NT2/D1 (cell line): ENCODE measurements at regions not wholly inside any gene's neighbourhood (a gene's known extent, or its start where the extent isn't known, plus 50 kb on each side); places are given as distances from the start of the nearest gene placed in this dataset.
A peak's percentile ranks its signal among the peaks of the same experiment; 100 is the strongest.

ENCODE experiments used
- DNase-seq: peaks from one replicate; pipeline ENCODE4 v3.0.0-alpha.2; 2011; ENCODE audit warnings: low read depth, low spot score
- H3K27me3 ChIP-seq: 2 replicates; pipeline ENCODE4 v1.6.0; 2011; ENCODE audit warnings: mild to moderate bottlenecking; ENCODE audit not compliant: insufficient read length, insufficient read depth
- H3K36me3 ChIP-seq: 2 replicates; pipeline ENCODE4 v1.6.1; 2011; ENCODE audit warnings: mild to moderate bottlenecking, low read length, mixed read lengths; ENCODE audit not compliant: insufficient read depth, insufficient read length
- H3K4me1 ChIP-seq: 2 replicates; pipeline ENCODE4 v1.5.1; 2011; ENCODE audit not compliant: insufficient read depth, insufficient read length
- H3K4me3 ChIP-seq: 2 replicates; pipeline ENCODE4 v1.5.1; 2011; ENCODE audit warnings: low read depth; ENCODE audit not compliant: insufficient read length
- H3K9ac ChIP-seq: 2 replicates; pipeline ENCODE4 v1.6.0; 2011; ENCODE audit warnings: low read depth; ENCODE audit not compliant: insufficient read length
- H3K9me3 ChIP-seq: 2 replicates; pipeline ENCODE4 v1.5.1; 2011; ENCODE audit warnings: mild to moderate bottlenecking, low read length; ENCODE audit not compliant: insufficient read depth
- SUZ12 ChIP-seq: IDR thresholded peaks from 2 replicates; pipeline ENCODE4 v1.6.1; 2011; ENCODE audit not compliant: insufficient read length, insufficient read depth; ENCODE audit errors: extremely low read depth
- YY1 ChIP-seq: IDR thresholded peaks from 2 replicates; pipeline ENCODE4 v1.6.1; 2011; ENCODE audit not compliant: insufficient read length, insufficient read depth
- ZNF274 ChIP-seq: IDR thresholded peaks from 2 replicates; pipeline ENCODE4 v1.6.1; 2011; ENCODE audit warnings: mild to moderate bottlenecking, low read depth, low read length

DNA sequence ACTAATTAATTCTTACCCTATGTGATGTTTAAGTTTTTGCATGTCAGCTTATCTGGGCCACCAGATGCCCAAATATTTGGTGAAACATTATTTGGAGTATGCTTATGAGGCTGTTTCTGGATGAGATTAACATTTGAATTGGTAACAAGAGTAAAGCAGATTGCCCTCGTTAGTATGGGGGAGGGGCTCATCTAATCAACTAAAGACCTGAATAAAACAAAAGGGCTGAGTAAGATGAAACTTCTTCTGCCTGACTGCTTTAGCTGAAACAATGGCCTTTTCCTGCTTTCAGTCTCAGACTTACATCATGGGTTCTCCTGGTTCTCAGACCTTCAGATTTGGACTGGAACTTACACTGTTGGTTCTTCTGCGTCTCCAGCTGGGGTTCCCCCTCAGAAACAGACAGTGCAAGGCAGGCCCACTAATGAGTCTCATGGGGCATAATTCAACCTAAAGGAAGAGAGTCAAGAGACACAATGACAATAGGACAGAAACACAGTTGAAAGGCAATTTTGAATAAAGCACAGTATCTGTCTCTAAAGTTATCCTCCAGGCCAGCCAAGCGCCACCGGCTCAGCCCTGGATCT, 288.4 kb downstream of the CAAP1 start:
- Histone ChIP-seq H3K4me3 (no peak overlapping the region), H3K27me3 (no peaks in the 10 kb centered on the region), H3K9ac (no peak overlapping the region), H3K36me3 (no peaks in the 10 kb centered on the region), H3K4me1 (no peaks in the 10 kb centered on the region), H3K9me3 (peaks cover 4% of the 10 kb centered on the region; the same call in 1 of the 2 replicates)
- peak; percentile 22 for DNase-seq
- TF ChIP-seq SUZ12 (no peak), YY1 (no peak), ZNF274 (no peak)

DNA sequence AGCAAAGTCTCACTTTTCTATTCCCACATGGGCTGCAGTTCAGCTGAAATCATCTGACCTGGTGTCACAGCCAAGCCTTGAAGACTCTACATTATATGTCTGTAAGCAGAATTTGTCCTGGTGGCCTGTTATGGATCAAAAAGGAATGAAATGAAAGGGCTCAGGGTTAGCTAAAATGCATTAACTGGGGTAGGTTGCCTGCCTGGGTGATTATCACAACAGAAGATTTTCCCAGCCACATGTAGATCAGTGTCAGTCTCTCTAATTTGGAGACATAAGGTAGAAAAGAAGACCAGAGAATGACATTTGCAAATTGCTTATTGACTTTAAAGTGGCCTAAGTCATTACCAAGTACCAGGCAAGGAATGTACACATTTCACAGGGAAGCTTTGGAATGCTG, 289.0 kb downstream of the CAAP1 start:
- Histone ChIP-seq H3K9me3 (peaks cover 4% of the 10 kb centered on the region; the same call in 1 of the 2 replicates), H3K4me1 (no peaks in the 10 kb centered on the region), H3K4me3 (no peak overlapping the region), H3K27me3 (no peaks in the 10 kb centered on the region), H3K9ac (no peak overlapping the region), H3K36me3 (no peaks in the 10 kb centered on the region)
- TF ChIP-seq SUZ12 (no peak), YY1 (no peak), ZNF274 (no peak)
- no peak for DNase-seq

DNA sequence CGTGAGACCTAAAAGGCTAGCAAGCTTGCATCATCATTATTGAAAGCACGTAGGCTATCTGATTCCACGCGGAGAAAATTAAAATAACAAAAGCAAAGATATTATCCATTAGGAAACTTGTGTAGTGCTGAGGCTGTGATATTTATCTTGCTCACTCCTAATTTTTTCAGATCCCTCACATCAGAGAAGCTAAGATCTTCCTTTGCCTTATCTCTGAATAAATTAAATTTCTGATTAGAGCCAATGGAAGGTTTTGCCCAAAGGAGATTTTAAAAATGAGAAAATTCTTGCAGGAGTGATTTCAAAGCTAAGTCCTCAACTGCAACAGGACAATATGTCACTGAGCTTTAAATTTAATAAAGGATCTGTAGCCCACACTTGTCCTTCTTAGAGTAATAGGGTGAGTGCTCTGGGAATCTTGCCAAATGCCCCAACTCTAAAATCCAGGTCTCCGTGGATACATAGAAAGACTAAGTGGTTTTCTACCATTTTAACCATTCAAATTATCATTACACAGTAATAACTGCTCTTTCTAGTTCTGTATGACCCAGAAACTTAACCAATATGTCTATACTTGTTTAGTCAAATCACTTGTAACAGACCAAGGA, 295.0 kb downstream of the CAAP1 start:
- TF ChIP-seq YY1 (no peak), SUZ12 (no peak), ZNF274 (no peak)
- Histone ChIP-seq H3K4me1 (no peaks in the 10 kb centered on the region), H3K27me3 (no peaks in the 10 kb centered on the region), H3K9ac (no peak overlapping the region), H3K36me3 (no peaks in the 10 kb centered on the region), H3K4me3 (no peak overlapping the region), H3K9me3 (peaks cover 4% of the 10 kb centered on the region; the same call in 1 of the 2 replicates)
- DNase-seq: no peak

- H3K36me3 ChIP-seq: no peaks in the 10 kb centered on the region
- H3K9ac ChIP-seq: no peak overlapping the region
- H3K27me3 ChIP-seq: no peaks in the 10 kb centered on the region
- no peak for DNase-seq
- no peaks in the 10 kb centered on the region for H3K9me3 ChIP-seq
- H3K4me3 ChIP-seq: no peak overlapping the region
- TF ChIP-seq SUZ12: no peak
- no peak for TF ChIP-seq ZNF274
- no peak for TF ChIP-seq YY1
- H3K4me1 ChIP-seq: no peaks in the 10 kb centered on the region
These were observed 313.5 kb downstream of the CAAP1 start for GRCh38 chr9:26579056-26579455.

GRCh38 chr9:26574898-26575440, 317.6 kb downstream of the CAAP1 start:
- no peak for TF ChIP-seq YY1
- Histone ChIP-seq H3K9ac (no peak overlapping the region), H3K9me3 (no peaks in the 10 kb centered on the region), H3K4me3 (no peak overlapping the region), H3K36me3 (no peaks in the 10 kb centered on the region), H3K27me3 (no peaks in the 10 kb centered on the region), H3K4me1 (no peaks in the 10 kb centered on the region)
- no peak for DNase-seq

GRCh38 chr9:26574256-26574655, 318.3 kb downstream of the CAAP1 start:
- no peaks in the 10 kb centered on the region for H3K27me3 ChIP-seq
- no peak for TF ChIP-seq YY1
- no peak for TF ChIP-seq SUZ12
- TF ChIP-seq ZNF274: no peak
- no peak overlapping the region for H3K9ac ChIP-seq
- H3K4me1 ChIP-seq: no peaks in the 10 kb centered on the region
- DNase-seq: no peak
- H3K4me3 ChIP-seq: no peak overlapping the region
- no peaks in the 10 kb centered on the region for H3K9me3 ChIP-seq
- H3K36me3 ChIP-seq: no peaks in the 10 kb centered on the region

- H3K9ac ChIP-seq: no peak overlapping the region
- TF ChIP-seq ZNF274 (no peak), SUZ12 (no peak), YY1 (no peak)
- no peaks in the 10 kb centered on the region for H3K4me1 ChIP-seq
- no peaks in the 10 kb centered on the region for H3K9me3 ChIP-seq
- no peak for DNase-seq
- H3K27me3 ChIP-seq: no peaks in the 10 kb centered on the region
- no peak overlapping the region for H3K4me3 ChIP-seq
- H3K36me3 ChIP-seq: no peaks in the 10 kb centered on the region
These were observed 324.6 kb downstream of the CAAP1 start for GRCh38 chr9:26567976-26568375.
